OCI-LY7 (cell line): ENCODE measurements at regions not wholly inside any gene's neighbourhood (a gene's known extent, or its start where the extent isn't known, plus 50 kb on each side); places are given as distances from the start of the nearest gene placed in this dataset.

Experiments used
- CTCF ChIP-seq: fragments of 200-600 bp; sonication (generic); conservative IDR thresholded peaks from 2 replicates; pipeline ENCODE4 v1.5.1; 2014; ENCODE audit warnings: mild to moderate bottlenecking, antibody characterized with exemption, low read length, moderate library complexity, mixed read lengths
- EZH2phosphoT487 ChIP-seq: fragments of 200-600 bp; sonication (generic); IDR thresholded peaks from 2 replicates; pipeline ENCODE4 v1.6.1; 2018; ENCODE audit warnings: low read depth, borderline replicate concordance, mild to moderate bottlenecking, mixed run types, antibody characterized with exemption, low read length, moderate library complexity, mixed read lengths

- no peak for TF ChIP-seq CTCF
- no peak for TF ChIP-seq EZH2phosphoT487
Observed at GRCh38 chr3:54065586-54065985, 56.8 kb upstream of the CACNA2D3 start.
